HEK293 (cell line): ENCODE measurements at regions not wholly inside any gene's neighbourhood (a gene's known extent, or its start where the extent isn't known, plus 50 kb on each side); places are given as distances from the start of the nearest gene placed in this dataset.

ENCODE experiments used
- CTCF ChIA-PET: fragments of 350-600 bp; formaldehyde crosslinking; extraction: SDS; loops from one replicate; lab custom pipeline; 2021; ENCODE audit warnings: antibody characterized with exemption; lab: Yijun Ruan, JAX
- POLR2A ChIA-PET: fragments of 300-600 bp; formaldehyde crosslinking; extraction: SDS; loops from one replicate; lab custom pipeline; 2020; ENCODE audit warnings: antibody characterized with exemption, inconsistent platforms; lab: Yijun Ruan, JAX
- H3K27ac ChIP-seq: fragments of 200-500 bp; sonication (Bioruptor generic); 2 replicates; pipeline ENCODE4 v1.5.1; 2014; ENCODE audit warnings: low read depth, low read length, control low read depth, inconsistent platforms; ENCODE audit errors: extremely low read depth
- H3K36me3 ChIP-seq, 2 experiments: fragments of 200-500 bp in 1 of 2; sonication (Bioruptor generic) in 1 of 2; 1 replicate in 1 of 2; 2 replicates in 1 of 2; pipeline ENCODE4 v1.5.1; 2014 to 2017; ENCODE audit warnings: inconsistent platforms in 2 of 2, low read length in 2 of 2; ENCODE audit not compliant: control insufficient read depth in 2 of 2, insufficient read depth in 1 of 2
- H3K4me1 ChIP-seq: fragments of 200-500 bp; sonication (Bioruptor generic); 2 replicates; pipeline ENCODE4 v1.5.1; 2014; ENCODE audit warnings: mild to moderate bottlenecking, low read length, inconsistent platforms; ENCODE audit not compliant: control insufficient read depth, insufficient read depth
- H3K4me3 ChIP-seq: 2 replicates; pipeline ENCODE4 v1.5.1; 2011; ENCODE audit warnings: low read depth, mild to moderate bottlenecking, control low read depth, low read length, moderate library complexity
- H3K9me3 ChIP-seq: fragments of 200-500 bp; sonication (Bioruptor generic); 2 replicates; pipeline ENCODE4 v1.5.1; 2014; ENCODE audit warnings: low read depth, low read length, inconsistent platforms; ENCODE audit not compliant: control insufficient read depth, insufficient read depth
- GLIS1 ChIP-seq: fragments of 450-650 bp; formaldehyde crosslinking; IDR thresholded peaks from 2 replicates; pipeline ENCODE4 v1.5.1; 2016; ENCODE audit warnings: missing biosample characterization, missing genetic modification characterization
- HOXA7 ChIP-seq: sonication (generic); formaldehyde crosslinking; IDR thresholded peaks from 2 replicates; pipeline ENCODE4 v1.8.1; 2022; ENCODE audit warnings: missing genetic modification reagents, borderline replicate concordance
- KLF10 ChIP-seq: fragments of 450-650 bp; IDR thresholded peaks from 2 replicates; pipeline ENCODE4 v1.5.1; 2018; ENCODE audit warnings: missing biosample characterization, mild to moderate bottlenecking, missing genetic modification characterization
- MZF1 ChIP-seq: fragments of 450-650 bp; formaldehyde crosslinking; IDR thresholded peaks from 2 replicates; pipeline ENCODE4 v1.5.1; 2017; ENCODE audit warnings: missing biosample characterization, missing genetic modification characterization, borderline replicate concordance
- TRIM28 ChIP-seq: IDR thresholded peaks from 2 replicates; pipeline ENCODE4 v1.6.1; 2011; ENCODE audit warnings: low read length, control low read depth, borderline replicate concordance
- ZNF132 ChIP-seq: fragments of 450-650 bp; formaldehyde crosslinking; IDR thresholded peaks from 2 replicates; pipeline ENCODE4 v1.5.1; 2017; ENCODE audit warnings: missing biosample characterization, missing genetic modification characterization, borderline replicate concordance
- ZNF138 ChIP-seq: fragments of 450-650 bp; formaldehyde crosslinking; IDR thresholded peaks from 2 replicates; pipeline ENCODE4 v1.5.1; 2016; ENCODE audit warnings: missing biosample characterization, missing genetic modification characterization, borderline replicate concordance
- ZNF16 ChIP-seq: fragments of 450-650 bp; formaldehyde crosslinking; IDR thresholded peaks from 2 replicates; pipeline ENCODE4 v1.5.1; 2016; ENCODE audit warnings: low read depth, missing biosample characterization, missing genetic modification characterization
- ZNF174 ChIP-seq: fragments of 450-650 bp; formaldehyde crosslinking; IDR thresholded peaks from 2 replicates; pipeline ENCODE4 v1.5.0; 2017; ENCODE audit warnings: missing biosample characterization, mild to moderate bottlenecking, missing genetic modification characterization
- ZNF223 ChIP-seq: fragments of 450-650 bp; formaldehyde crosslinking; IDR thresholded peaks from 2 replicates; pipeline ENCODE4 v1.5.1; 2016; ENCODE audit warnings: missing biosample characterization, missing genetic modification characterization
- ZNF23 ChIP-seq: fragments of 450-650 bp; formaldehyde crosslinking; IDR thresholded peaks from 2 replicates; pipeline ENCODE4 v1.5.1; 2016; ENCODE audit warnings: missing biosample characterization, missing genetic modification characterization, borderline replicate concordance
- ZNF292 ChIP-seq: fragments of 450-650 bp; formaldehyde crosslinking; IDR thresholded peaks from 2 replicates; pipeline ENCODE4 v1.5.1; 2016; ENCODE audit warnings: low read depth, missing biosample characterization, missing genetic modification characterization, borderline replicate concordance
- ZNF311 ChIP-seq: fragments of 450-650 bp; formaldehyde crosslinking; IDR thresholded peaks from 2 replicates; pipeline ENCODE4 v1.5.1; 2017; ENCODE audit warnings: missing biosample characterization, missing genetic modification characterization, borderline replicate concordance
- ZNF366 ChIP-seq: fragments of 450-650 bp; formaldehyde crosslinking; conservative IDR thresholded peaks from 2 replicates; pipeline ENCODE4 v1.5.1; 2016; ENCODE audit warnings: missing biosample characterization, missing genetic modification characterization
- ZNF404 ChIP-seq: fragments of 450-650 bp; formaldehyde crosslinking; IDR thresholded peaks from 2 replicates; pipeline ENCODE4 v1.5.1; 2017; ENCODE audit warnings: missing biosample characterization, missing genetic modification characterization
- ZNF664 ChIP-seq: fragments of 450-650 bp; formaldehyde crosslinking; IDR thresholded peaks from 2 replicates; pipeline ENCODE4 v1.5.1; 2016; ENCODE audit warnings: missing biosample characterization, missing genetic modification characterization
- ZNF776 ChIP-seq: fragments of 450-650 bp; formaldehyde crosslinking; IDR thresholded peaks from 2 replicates; pipeline ENCODE4 v1.5.0; 2017; ENCODE audit warnings: missing biosample characterization, missing genetic modification characterization, borderline replicate concordance
- ZNF830 ChIP-seq: fragments of 450-650 bp; IDR thresholded peaks from 2 replicates; pipeline ENCODE4 v1.5.0; 2018; ENCODE audit warnings: missing biosample characterization, missing genetic modification characterization, low read depth, mild to moderate bottlenecking, moderate library complexity
- TF ChIP-seq, protein P1 (sequence below): fragments of 450-650 bp; formaldehyde crosslinking; conservative IDR thresholded peaks from 2 replicates; pipeline ENCODE4 v1.5.1; 2016; ENCODE audit warnings: low read depth, missing biosample characterization, missing genetic modification characterization
- TF ChIP-seq, protein P2 (sequence below): fragments of 450-650 bp; formaldehyde crosslinking; IDR thresholded peaks from 2 replicates; pipeline ENCODE4 v1.5.1; 2016; ENCODE audit warnings: missing biosample characterization, missing genetic modification characterization
- TF ChIP-seq, protein P3 (sequence below): fragments of 450-650 bp; formaldehyde crosslinking; IDR thresholded peaks from 2 replicates; pipeline ENCODE4 v1.5.1; 2016; ENCODE audit warnings: missing biosample characterization, missing genetic modification characterization

DNA sequence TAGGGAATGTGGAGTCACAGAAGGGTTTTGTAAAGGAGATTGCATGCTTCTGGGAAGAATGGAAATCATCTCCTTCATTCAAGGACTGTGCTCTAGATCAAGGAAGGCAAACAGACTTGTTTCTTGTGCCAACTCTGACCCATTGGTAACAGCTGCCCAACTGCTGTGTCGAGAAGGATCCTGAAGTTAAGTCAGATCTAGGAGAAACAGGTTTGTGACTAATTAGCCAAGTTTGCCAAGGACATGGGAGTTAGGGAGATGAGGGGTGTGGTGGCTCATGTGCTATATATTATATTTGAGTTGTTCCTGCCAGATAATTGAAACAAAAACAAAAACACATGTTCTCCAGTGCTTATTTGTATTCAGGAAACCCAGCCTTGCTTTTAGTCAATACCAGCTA, 251.2 kb upstream of the USP24 start:
- Histone ChIP-seq H3K36me3 (no peaks in the 10 kb centered on the region), H3K4me1 (no peaks in the 10 kb centered on the region), H3K9me3 (no peaks in the 10 kb centered on the region), H3K27ac (no peak overlapping the region), H3K4me3 (no peak overlapping the region)
- CTCF ChIA-PET, result no interaction called here
- POLR2A ChIA-PET, result no interaction called here
- no peak for TF ChIP-seq HOXA7
- TF ChIP-seq MZF1, result no peak
- no peak for TF ChIP-seq ZNF366 (tag by site-specific recombination)
- TF ChIP-seq ZNF830 (tag by site-specific recombination), result no peak

DNA sequence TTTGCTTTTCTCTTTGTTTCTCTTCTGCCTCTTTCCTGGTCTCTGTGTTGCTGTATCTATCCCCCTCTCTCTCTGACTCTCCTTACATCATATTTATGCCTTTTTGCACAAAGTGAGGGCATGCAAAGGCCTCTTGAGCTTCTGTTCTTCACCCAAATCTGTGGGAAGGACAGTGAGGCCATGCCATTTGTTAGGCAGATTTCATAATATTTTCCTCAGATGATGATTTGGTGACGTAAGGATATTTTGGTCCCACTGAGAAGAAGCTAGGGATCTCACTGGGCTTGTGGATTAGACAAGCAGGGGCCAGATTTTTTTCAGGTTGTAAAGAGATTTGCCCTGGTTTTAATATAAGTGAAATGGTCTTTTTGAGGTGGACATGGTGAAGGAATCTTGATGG, 249.4 kb upstream of the USP24 start:
- Histone ChIP-seq H3K4me3 (no peak overlapping the region), H3K4me1 (no peaks in the 10 kb centered on the region)
- TF ChIP-seq ZNF223 (tag by site-specific recombination) (no peak), ZNF23 (tag by site-specific recombination) (no peak), ZNF664 (tag by site-specific recombination) (no peak), ZNF138 (tag by site-specific recombination) (no peak)
- TF ChIP-seq, protein P1, sequence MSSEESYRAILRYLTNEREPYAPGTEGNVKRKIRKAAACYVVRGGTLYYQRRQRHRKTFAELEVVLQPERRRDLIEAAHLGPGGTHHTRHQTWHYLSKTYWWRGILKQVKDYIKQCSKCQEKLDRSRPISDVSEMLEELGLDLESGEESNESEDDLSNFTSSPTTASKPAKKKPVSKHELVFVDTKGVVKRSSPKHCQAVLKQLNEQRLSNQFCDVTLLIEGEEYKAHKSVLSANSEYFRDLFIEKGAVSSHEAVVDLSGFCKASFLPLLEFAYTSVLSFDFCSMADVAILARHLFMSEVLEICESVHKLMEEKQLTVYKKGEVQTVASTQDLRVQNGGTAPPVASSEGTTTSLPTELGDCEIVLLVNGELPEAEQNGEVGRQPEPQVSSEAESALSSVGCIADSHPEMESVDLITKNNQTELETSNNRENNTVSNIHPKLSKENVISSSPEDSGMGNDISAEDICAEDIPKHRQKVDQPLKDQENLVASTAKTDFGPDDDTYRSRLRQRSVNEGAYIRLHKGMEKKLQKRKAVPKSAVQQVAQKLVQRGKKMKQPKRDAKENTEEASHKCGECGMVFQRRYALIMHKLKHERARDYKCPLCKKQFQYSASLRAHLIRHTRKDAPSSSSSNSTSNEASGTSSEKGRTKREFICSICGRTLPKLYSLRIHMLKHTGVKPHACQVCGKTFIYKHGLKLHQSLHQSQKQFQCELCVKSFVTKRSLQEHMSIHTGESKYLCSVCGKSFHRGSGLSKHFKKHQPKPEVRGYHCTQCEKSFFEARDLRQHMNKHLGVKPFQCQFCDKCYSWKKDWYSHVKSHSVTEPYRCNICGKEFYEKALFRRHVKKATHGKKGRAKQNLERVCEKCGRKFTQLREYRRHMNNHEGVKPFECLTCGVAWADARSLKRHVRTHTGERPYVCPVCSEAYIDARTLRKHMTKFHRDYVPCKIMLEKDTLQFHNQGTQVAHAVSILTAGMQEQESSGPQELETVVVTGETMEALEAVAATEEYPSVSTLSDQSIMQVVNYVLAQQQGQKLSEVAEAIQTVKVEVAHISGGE (tag by site-specific recombination), result no peak
- TF ChIP-seq, all 188 proteins: peak for 0
- ChIA-PET CTCF (no interaction called here), POLR2A (no interaction called here)
- H3K9me3 ChIP-seq, result no peaks in the 10 kb centered on the region
- no peaks in the 10 kb centered on the region for H3K36me3 ChIP-seq
- H3K27ac ChIP-seq, result no peak overlapping the region

DNA sequence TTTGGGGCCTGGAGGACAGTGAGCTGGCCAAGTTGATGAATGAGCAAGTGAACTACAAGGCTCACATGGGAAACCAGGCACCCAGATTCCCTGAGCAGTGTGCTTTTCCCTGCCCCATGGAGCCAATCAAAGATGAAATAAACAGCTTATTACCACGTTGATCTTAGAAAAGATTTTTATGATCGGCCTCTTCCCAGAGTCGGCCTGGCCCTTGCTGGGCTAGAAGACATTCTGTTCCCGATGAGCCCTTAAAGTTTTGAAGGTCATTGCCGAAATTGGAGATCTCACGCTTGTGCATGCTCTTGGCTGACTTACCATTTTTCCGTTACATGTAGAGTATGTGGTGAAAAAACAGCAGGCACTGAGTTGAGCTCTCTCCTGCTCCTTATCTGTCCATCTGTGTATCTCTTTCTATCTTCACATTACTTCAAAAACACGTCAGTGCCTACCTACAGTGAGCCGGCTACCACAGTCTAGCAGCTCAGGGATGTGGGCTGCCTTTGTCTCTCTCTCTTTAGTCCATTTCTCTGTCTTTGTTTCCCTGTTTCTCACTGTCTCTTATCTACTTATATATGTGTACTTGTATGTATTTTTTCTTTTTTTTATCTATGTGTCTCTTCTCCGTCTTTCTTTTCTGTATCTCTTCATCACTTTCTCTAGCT, 248.8 kb upstream of the USP24 start:
- no peak overlapping the region for H3K27ac ChIP-seq
- ChIA-PET POLR2A (no interaction called here), CTCF (interaction anchor here (0.6 kb wide), 1 partner anchor 1684 kb away, joined by 3 read pairs; no protein-coding TSS in a partner anchor)
- H3K4me3 ChIP-seq, result no peak overlapping the region
- H3K36me3 ChIP-seq, result no peaks in the 10 kb centered on the region
- H3K4me1 ChIP-seq, result no peaks in the 10 kb centered on the region
- no peaks in the 10 kb centered on the region for H3K9me3 ChIP-seq
- TF ChIP-seq ZNF292 (tag by site-specific recombination) (no peak), ZNF174 (tag by site-specific recombination) (no peak), ZNF776 (tag by site-specific recombination) (no peak), TRIM28 (no peak), GLIS1 (tag by site-specific recombination) (no peak), HOXA7 (no peak), ZNF311 (tag by site-specific recombination) (no peak), ZNF132 (tag by site-specific recombination) (no peak), ZNF404 (no peak), ZNF830 (tag by site-specific recombination) (no peak), KLF10 (tag by site-specific recombination) (no peak), ZNF16 (no peak)
- TF ChIP-seq, protein P2, sequence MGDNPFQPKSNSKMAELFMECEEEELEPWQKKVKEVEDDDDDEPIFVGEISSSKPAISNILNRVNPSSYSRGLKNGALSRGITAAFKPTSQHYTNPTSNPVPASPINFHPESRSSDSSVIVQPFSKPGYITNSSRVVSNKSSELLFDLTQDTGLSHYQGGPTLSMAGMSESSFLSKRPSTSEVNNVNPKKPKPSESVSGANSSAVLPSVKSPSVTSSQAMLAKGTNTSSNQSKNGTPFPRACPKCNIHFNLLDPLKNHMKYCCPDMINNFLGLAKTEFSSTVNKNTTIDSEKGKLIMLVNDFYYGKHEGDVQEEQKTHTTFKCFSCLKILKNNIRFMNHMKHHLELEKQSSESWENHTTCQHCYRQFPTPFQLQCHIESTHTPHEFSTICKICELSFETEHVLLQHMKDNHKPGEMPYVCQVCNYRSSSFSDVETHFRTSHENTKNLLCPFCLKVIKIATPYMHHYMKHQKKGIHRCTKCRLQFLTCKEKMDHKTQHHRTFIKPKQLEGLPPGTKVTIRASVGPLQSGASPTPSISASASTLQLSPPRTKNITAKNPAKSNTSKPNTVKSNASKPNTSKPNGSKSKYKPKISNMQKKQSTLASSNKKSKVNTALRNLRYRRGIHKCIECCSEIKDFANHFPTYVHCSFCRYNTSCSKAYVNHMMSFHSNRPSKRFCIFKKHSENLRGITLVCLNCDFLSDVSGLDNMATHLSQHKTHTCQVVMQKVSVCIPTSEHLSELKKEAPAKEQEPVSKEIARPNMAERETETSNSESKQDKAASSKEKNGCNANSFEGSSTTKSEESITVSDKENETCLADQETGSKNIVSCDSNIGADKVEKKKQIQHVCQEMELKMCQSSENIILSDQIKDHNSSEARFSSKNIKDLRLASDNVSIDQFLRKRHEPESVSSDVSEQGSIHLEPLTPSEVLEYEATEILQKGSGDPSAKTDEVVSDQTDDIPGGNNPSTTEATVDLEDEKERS, result no peak
- TF ChIP-seq, protein P3, sequence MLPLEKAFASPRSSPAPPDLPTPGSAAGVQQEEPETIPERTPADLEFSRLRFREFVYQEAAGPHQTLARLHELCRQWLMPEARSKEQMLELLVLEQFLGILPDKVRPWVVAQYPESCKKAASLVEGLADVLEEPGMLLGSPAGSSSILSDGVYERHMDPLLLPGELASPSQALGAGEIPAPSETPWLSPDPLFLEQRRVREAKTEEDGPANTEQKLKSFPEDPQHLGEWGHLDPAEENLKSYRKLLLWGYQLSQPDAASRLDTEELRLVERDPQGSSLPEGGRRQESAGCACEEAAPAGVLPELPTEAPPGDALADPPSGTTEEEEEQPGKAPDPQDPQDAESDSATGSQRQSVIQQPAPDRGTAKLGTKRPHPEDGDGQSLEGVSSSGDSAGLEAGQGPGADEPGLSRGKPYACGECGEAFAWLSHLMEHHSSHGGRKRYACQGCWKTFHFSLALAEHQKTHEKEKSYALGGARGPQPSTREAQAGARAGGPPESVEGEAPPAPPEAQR (tag by site-specific recombination), result no peak
